Suprapubic skin (tissue), 4 donors: ENCODE measurements at regions not wholly inside any gene's neighbourhood (a gene's known extent, or its start where the extent isn't known, plus 50 kb on each side); places are given as distances from the start of the nearest gene placed in this dataset.

Source experiments
- DNase-seq, 2 donors: peaks; one replicate each; pipeline ENCODE4 v3.0.0-alpha.2; 2019; ENCODE audit warnings: low spot score in 2 of 2
- H3K27ac ChIP-seq: fragments of 200-600 bp; sonication (generic); one replicate; pipeline ENCODE4 v1.5.1; 2019
- H3K27me3 ChIP-seq: fragments of 200-600 bp; sonication (generic); one replicate; pipeline ENCODE4 v1.5.1; 2019
- H3K36me3 ChIP-seq: fragments of 200-600 bp; sonication (generic); one replicate; pipeline ENCODE4 v1.5.1; 2019
- H3K4me1 ChIP-seq: fragments of 200-600 bp; sonication (generic); one replicate; pipeline ENCODE4 v1.5.1; 2019
- H3K4me3 ChIP-seq: fragments of 200-600 bp; sonication (generic); one replicate; pipeline ENCODE4 v1.5.1; 2019; ENCODE audit warnings: mild to moderate bottlenecking
- H3K9me3 ChIP-seq: fragments of 200-600 bp; sonication (generic); one replicate; pipeline ENCODE4 v1.5.1; 2019
- EP300 ChIP-seq: sonication (generic); formaldehyde crosslinking; IDR thresholded peaks from one replicate; pipeline ENCODE4 v1.6.1; 2017; ENCODE audit warnings: antibody characterized with exemption
- POLR2A ChIP-seq, 2 donors: fragments of 450-650 bp; IDR thresholded peaks; one replicate each; pipeline ENCODE4 v1.6.1; 2017; ENCODE audit warnings: antibody characterized with exemption in 2 of 2, mild to moderate bottlenecking in 2 of 2, moderate library complexity in 2 of 2
- POLR2AphosphoS5 ChIP-seq, 3 donors: sonication (generic); formaldehyde crosslinking; IDR thresholded peaks; one replicate each; pipeline ENCODE4 v1.6.1; 2017; ENCODE audit warnings: antibody characterized with exemption in 3 of 3
- WGBS: methylation state at CpG from one replicate; pipeline ENCODE4 v1.1.5; 2018; 5-methylcytosine and 5-hydroxymethylcytosine counted together
- TF ChIP-seq, protein P1 (sequence below), 2 donors: fragments of 200-600 bp in 1 of 2; fragments of 450-650 bp in 1 of 2; sonication (generic) in 1 of 2; IDR thresholded peaks; one replicate each; pipeline ENCODE4 v1.5.1; 2016 to 2019; ENCODE audit warnings: antibody characterized with exemption in 2 of 2, mild to moderate bottlenecking in 1 of 2, moderate library complexity in 1 of 2

DNA sequence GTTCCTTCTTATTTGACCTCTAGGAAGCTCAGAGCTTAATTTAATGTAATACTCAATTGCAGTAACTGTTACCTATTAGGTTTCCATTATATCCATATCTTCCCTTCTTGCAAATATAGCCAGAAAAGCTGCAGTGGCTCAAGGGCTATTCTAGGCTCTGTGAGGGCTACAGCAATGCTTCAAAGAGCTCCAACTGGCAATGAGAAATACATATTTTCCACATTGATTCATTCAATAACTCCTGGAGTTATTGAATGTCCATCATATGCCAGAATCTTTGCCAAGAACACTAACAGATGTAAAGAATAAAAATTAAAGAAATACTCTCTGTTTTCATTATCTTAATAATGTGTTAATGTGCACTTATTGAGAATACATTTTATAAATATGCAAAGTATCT, 396.9 kb upstream of the PAPPA start:
- no peaks in the 10 kb centered on the region for H3K4me1 ChIP-seq
- no peaks in the 10 kb centered on the region for H3K27me3 ChIP-seq
- no peaks in the 10 kb centered on the region for H3K36me3 ChIP-seq
- no peak for TF ChIP-seq EP300
- TF ChIP-seq POLR2A (IDR thresholded peaks at IDR 0.05) = no peak
- TF ChIP-seq, protein P1, sequence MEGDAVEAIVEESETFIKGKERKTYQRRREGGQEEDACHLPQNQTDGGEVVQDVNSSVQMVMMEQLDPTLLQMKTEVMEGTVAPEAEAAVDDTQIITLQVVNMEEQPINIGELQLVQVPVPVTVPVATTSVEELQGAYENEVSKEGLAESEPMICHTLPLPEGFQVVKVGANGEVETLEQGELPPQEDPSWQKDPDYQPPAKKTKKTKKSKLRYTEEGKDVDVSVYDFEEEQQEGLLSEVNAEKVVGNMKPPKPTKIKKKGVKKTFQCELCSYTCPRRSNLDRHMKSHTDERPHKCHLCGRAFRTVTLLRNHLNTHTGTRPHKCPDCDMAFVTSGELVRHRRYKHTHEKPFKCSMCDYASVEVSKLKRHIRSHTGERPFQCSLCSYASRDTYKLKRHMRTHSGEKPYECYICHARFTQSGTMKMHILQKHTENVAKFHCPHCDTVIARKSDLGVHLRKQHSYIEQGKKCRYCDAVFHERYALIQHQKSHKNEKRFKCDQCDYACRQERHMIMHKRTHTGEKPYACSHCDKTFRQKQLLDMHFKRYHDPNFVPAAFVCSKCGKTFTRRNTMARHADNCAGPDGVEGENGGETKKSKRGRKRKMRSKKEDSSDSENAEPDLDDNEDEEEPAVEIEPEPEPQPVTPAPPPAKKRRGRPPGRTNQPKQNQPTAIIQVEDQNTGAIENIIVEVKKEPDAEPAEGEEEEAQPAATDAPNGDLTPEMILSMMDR (IDR thresholded peaks at IDR 0.05) = no peak
- no peak for TF ChIP-seq POLR2AphosphoS5 (IDR thresholded peaks at IDR 0.05)
- no peak overlapping the region for H3K4me3 ChIP-seq
- no peaks in the 10 kb centered on the region for H3K9me3 ChIP-seq
- DNase-seq = no peak
- H3K27ac ChIP-seq = no peak overlapping the region

- WGBS = 81% methylated on average over 2 of the region's 2 CpGs
- TF ChIP-seq POLR2AphosphoS5 (IDR thresholded peaks at IDR 0.05) = no peak
- TF ChIP-seq, protein P1 (IDR thresholded peaks at IDR 0.05) = no peak
- TF ChIP-seq EP300 = no peak
- TF ChIP-seq POLR2A (IDR thresholded peaks at IDR 0.05) = no peak
- H3K36me3 ChIP-seq = no peaks in the 10 kb centered on the region
Observed at GRCh38 chr9:115757461-115757860, 396.1 kb upstream of the PAPPA start.

GRCh38 chr9:115758441-115758840, 395.1 kb upstream of the PAPPA start:
- no peak for TF ChIP-seq POLR2A (IDR thresholded peaks at IDR 0.05)
- TF ChIP-seq, protein P1 (IDR thresholded peaks at IDR 0.05) = no peak
- TF ChIP-seq POLR2AphosphoS5 (IDR thresholded peaks at IDR 0.05) = no peak
- TF ChIP-seq EP300 = no peak
- Histone ChIP-seq H3K4me1 (no peaks in the 10 kb centered on the region), H3K36me3 (no peaks in the 10 kb centered on the region), H3K27ac (no peak overlapping the region), H3K4me3 (no peak overlapping the region), H3K9me3 (no peaks in the 10 kb centered on the region), H3K27me3 (no peaks in the 10 kb centered on the region)
- WGBS = 73% methylated on average over 3 of the region's 3 CpGs
- no peak for DNase-seq

More at GRCh38 chr9:115757461-115757860, 396.1 kb upstream of the PAPPA start:
- no peaks in the 10 kb centered on the region for H3K9me3 ChIP-seq
- no peaks in the 10 kb centered on the region for H3K4me1 ChIP-seq
- no peaks in the 10 kb centered on the region for H3K27me3 ChIP-seq
- H3K4me3 ChIP-seq = no peak overlapping the region
- no peak overlapping the region for H3K27ac ChIP-seq
- DNase-seq = no peak

DNA sequence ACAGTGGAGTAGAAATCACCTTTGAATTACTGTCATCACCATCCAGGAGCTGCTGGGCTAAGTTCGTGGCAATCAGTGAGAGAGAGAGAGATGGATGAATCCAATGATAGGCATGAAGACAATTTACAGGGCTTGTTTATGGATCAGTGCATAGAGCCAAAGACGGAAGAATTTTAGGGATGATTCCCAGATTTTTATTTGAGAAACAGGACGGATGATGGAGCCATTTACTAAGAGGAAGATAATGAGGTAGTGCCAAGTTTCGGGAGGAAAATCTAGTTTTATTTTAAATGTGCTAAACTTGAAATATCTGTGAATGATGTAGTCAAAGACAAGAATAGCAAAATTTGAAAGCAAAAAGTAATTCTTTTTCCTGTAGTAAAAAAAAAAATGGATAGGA, 394.2 kb upstream of the PAPPA start:
- H3K4me1 ChIP-seq = no peaks in the 10 kb centered on the region
- no peaks in the 10 kb centered on the region for H3K9me3 ChIP-seq
- H3K27ac ChIP-seq = no peak overlapping the region
- no peak for TF ChIP-seq POLR2A (IDR thresholded peaks at IDR 0.05)
- TF ChIP-seq, protein P1 (IDR thresholded peaks at IDR 0.05) = no peak
- no peak for TF ChIP-seq POLR2AphosphoS5 (IDR thresholded peaks at IDR 0.05)
- no peak for TF ChIP-seq EP300
- H3K4me3 ChIP-seq = no peak overlapping the region
- no peaks in the 10 kb centered on the region for H3K36me3 ChIP-seq
- H3K27me3 ChIP-seq = no peaks in the 10 kb centered on the region
- no peak for DNase-seq
- 76% methylated on average over 4 of the region's 4 CpGs for WGBS

DNA sequence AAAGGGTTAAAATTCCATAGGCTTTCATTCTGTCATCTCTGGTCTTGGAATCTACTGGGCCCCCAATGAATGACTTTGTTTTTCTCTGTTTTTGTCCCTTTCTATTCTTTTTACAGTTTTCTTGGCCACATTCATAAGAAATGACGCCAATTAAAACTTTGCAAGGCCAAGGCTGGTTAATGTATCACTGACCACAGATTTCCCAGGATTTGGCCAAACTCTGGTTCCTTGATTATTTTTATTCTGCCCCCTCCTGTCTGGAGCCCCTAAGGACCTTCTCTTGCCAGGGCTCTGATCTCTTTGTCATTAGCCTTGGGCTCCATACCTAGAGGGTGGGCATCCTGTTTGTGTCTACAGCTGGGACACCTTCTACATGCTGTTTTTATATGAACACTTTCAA, 388.9 kb upstream of the PAPPA start:
- Histone ChIP-seq H3K9me3 (no peaks in the 10 kb centered on the region), H3K4me3 (no peak overlapping the region), H3K36me3 (no peaks in the 10 kb centered on the region), H3K27ac (no peak overlapping the region), H3K27me3 (no peaks in the 10 kb centered on the region), H3K4me1 (no peaks in the 10 kb centered on the region)
- 70% methylated on average over 1 of the region's 1 CpG for WGBS
- TF ChIP-seq POLR2AphosphoS5 (IDR thresholded peaks at IDR 0.05) (no peak), EP300 (no peak), POLR2A (IDR thresholded peaks at IDR 0.05) (no peak)
- TF ChIP-seq, protein P1 (IDR thresholded peaks at IDR 0.05) = no peak
- DNase-seq = no peak
